ENCODE measurements at regions not wholly inside any gene's neighbourhood (a gene's known extent, or its start where the extent isn't known, plus 50 kb on each side); places are given as distances from the start of the nearest gene placed in this dataset.
"Not testable (repeated sequence)": the region's sequence is repeated elsewhere in the genome, so short reads cannot be mapped to it uniquely, and the experiment has no call there.

DNA sequence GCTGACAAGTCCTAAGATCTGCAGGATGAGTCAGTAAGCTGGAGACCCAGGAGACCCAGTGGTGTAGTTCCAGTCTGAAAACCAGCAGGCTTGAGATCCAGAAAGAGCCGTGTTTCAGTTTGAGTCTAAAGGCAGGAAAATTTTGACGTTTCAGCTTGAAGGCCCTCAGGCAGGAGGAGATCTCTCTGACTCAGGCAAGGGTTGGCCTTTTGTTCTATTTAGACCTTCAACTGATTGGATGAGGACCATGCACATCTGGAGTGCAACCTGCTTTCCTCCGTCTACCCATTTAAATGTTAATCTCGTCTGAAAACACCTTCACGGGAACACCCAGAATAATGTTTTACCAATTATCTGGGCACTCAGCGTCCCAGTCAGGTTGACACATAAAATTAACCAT, 69.5 kb downstream of the NPIPA7 start:
- DNase-seq (ENCODE audit: low read depth in 4 of 4, low spot score in 3 of 4) = not testable (repeated sequence)

DNA sequence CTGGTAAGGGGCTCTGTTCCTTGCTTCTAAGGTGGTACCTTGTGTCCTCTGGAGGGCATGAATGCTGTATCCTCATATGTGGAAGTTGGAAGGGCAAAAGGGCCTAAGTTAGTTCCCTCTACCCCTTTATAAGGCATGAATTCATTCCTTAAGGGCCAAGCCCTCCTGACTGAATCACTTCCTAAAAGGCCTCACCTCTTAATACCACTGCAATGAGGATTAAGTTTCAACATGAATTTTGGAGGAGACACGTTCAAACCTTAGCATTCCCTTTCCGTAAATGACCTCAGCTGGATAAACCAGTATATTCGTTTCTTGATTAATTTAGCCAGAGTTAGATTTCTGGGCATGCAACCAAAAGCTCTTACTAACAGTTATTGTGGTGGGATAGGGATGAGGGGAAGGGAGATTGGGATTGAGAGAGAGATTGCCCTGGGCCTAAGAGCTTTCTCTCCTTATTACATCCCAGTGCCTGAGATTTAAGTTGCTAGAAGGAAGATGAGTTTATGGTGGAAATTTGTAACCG, 70.8 kb downstream of the NPIPA7 start:
- DNase-seq (ENCODE audit: low read depth in 4 of 4, low spot score in 3 of 4) = not testable (repeated sequence)

DNA sequence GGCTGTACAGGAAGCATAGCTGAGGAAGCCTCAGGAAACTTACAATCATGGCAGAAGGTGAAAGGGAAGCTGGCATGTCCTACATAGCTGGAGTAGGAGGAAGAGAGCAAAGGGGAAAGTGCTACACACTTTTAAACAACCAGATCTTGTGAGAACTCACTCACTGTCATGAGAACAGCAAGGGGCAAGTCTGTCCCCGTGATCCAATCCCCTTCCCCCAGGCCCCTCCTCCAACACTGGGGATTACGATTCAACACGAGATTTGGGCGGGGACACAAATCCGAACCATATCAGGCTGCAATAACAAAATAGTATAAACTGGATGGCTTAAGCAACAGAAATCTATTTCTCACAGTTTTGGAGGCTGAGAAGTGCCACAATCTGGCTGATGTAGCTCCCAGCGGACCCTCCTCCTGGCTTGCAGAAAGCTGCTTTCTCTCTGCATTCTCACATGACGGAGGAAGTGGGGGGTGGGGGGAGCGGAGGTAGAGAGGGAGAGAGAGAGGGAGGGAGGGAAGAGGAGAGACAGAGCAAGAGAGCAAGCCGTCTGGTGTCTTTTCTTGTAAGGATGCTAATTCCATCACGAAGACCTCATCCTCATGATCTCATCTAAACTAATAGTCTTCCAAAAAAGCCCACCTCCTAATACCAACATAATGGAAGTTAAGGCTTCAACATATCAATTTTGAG, 72.9 kb downstream of the NPIPA7 start:
- not testable (repeated sequence) for DNase-seq (ENCODE audit: low read depth in 4 of 4, low spot score in 3 of 4)

DNA sequence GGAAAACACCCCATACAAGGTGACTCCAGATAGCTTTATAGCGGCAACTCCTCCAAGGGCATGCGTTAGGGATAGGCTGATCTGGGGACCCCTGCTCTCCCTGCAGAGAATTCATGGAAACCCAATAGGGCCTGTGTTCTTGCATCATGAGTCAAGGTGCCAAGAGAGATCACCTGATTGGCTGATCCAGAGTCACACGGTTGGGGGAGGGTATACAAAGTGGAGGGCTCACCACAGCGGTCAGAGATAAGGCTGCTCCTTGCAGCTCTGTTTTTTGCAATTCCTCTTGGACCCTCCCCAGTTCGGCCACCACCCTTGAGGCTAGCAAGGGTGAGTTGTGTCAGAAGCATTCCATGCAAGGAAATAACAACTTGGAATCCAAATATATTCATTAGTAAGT, 79.6 kb downstream of the NPIPA7 start:
- DNase-seq (ENCODE audit: low read depth in 4 of 4, low spot score in 3 of 4) = not testable (repeated sequence)

DNA sequence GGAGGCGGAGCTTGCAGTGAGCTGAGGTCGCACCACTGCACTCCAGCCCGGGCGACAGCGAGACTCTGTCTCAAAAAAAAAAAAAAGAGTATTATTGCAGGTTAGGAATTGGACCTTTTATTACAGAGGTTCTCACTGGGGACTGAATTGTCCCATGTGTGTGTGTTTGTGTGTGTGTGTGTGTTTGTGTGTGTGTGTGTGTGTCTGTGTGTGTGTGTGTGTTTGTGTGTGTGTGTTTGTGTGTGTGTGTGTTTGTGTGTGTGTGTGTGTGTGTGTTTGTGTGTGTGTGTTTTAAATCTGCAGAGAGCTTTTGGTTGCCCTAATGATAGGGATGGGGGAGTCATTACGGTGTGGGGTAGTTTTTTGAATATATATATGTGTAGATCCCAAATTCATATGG, 84.9 kb downstream of the NPIPA7 start:
- not testable (repeated sequence) for DNase-seq (ENCODE audit: low read depth in 4 of 4, low spot score in 3 of 4)

DNA sequence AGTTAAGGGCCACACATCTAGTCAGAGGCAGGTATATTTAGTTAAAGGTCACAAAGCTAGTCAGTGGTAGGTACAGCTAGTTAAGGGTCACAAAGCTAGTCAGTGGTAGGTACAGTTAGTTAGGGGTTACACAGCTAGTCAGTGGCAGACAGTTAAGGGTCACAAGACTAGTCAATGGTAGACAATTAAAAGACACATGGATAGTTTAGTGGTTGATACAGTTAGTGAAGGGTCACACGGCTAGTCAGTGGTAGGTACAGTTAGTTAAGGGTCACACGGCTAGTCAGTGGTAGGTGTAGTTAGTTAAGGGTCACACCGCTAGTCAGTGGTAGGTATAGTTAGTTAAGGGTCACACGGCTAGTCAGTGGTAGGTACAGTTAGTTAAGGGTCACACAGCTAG, 110.0 kb downstream of the NPIPA7 start:
- DNase-seq (ENCODE audit: low read depth in 4 of 4, low spot score in 3 of 4) = not testable (repeated sequence)

DNA sequence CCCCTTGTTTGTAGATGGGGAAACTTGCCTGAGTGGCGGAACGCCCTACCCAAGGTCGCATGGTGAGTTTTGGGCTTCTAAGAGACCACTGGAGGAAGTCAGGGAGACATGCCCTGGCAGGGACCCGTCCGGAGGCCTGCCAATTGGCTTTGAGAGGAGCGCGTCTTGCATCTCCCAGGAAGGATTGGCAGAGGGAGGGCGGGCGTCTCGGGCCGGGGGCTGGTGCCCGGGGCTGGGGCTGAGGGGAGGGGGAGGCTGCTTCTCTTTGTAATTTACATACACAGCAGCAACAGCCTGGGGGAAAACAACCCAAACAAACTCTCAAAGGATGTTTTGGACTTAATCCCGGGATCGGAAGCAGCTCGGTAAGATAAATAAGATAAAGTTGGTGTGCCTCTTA, 110.5 kb downstream of the NPIPA7 start:
- DNase-seq (ENCODE audit: low read depth in 4 of 4, low spot score in 3 of 4) = not testable (repeated sequence)

DNA sequence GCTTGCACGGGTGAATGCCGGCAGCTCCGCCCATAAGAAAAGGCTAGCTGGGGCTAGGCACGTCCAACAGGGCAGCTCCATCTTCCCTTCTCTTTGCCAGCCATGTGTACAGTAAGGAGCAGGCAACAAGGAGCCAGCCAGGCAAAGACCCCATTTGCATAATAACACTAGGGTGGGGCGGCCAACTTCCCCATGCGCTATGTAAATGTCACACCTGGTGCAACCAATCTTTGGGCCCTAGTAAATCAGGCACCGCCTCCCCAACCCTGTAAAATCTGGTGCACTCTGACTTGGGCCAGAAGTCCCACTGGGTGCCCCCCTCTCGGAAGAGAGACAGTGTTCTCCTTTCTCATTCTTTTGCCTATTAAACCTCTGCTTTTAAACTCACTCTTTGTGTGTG, 115.2 kb downstream of the NPIPA7 start:
- not testable (repeated sequence) for DNase-seq (ENCODE audit: low read depth in 4 of 4, low spot score in 3 of 4)

DNA sequence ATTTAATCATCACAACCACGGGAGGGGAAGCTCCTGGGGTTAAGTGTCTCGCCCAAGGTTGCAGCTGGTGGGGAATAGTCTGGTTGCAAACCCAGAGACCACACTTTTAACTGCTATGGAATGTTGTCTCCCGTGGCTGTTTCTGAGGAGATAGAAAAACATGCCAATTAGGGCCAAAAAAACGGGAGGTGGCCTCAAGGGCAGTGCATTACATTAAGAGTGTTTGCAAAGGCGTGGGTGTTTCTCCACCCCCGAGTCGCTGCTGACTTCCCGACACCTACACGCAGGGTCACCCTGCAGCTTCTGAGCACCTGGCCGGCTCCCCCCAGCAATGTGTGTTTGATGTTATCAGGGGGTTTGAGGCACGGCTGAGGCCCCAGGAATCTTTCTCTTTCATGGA, 116.1 kb downstream of the NPIPA7 start:
- DNase-seq (ENCODE audit: low read depth in 4 of 4, low spot score in 3 of 4) = not testable (repeated sequence)

DNA sequence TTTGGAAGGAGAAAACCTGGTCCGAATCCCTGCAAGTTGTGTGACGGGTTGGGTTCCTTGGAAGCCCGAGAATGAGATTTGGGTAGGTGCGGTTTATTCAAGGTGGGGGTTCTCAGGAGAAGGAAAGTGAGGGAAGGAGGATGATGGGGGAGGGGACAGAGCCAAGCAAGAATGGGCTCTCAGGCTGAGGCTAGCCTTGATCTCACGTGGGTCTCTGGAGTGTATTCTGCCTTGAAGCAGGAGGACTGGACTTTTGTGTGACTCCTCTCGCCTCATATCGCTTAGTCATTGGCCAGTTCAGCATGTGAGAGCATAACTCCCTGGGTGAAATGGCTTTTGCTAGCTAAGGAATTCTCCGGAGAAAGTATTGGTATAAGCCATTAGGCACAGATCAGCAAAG, 120.9 kb downstream of the NPIPA7 start:
- DNase-seq (ENCODE audit: low read depth in 4 of 4, low spot score in 3 of 4) = not testable (repeated sequence)

DNA sequence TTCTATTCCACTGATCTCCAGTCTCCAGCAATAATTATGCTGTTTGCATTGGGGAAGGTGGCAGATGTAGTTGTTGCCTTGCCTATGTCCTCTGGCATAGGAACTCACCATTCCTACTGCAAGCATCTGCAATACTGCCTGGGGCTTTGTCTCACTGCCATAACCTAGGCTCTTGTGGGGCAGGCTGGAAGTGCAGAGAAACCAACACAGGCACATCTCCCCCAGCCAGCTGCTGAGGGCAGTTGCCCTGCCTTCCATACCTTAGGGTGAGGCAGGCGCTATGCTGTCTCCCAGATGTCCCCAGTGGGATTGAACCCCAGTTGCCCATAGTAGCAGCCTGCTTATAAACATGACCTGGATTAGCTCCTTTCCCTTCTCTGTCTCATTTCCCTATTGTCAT, 128.1 kb downstream of the NPIPA7 start:
- DNase-seq (ENCODE audit: low read depth in 4 of 4, low spot score in 3 of 4) = not testable (repeated sequence)

DNA sequence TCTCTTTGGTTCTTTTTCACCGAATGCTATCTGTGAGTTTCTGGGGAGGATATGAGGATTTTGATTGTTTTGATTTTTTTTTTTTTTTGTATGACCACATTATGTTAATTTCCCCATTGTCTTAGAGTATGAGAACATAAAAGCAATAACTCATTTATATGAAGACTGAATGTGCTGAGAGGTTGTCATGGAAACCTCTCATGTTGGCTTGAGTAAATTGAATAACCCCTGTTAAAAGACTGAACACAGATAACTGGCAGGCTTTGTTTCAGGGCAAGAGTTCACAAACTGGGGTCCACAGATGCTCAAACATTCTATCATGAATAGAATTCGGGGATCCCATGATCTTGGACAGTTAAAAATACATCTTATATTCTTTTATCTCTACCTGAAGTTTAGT, 129.4 kb downstream of the NPIPA7 start:
- not testable (repeated sequence) for DNase-seq (ENCODE audit: low read depth in 4 of 4, low spot score in 3 of 4)

DNA sequence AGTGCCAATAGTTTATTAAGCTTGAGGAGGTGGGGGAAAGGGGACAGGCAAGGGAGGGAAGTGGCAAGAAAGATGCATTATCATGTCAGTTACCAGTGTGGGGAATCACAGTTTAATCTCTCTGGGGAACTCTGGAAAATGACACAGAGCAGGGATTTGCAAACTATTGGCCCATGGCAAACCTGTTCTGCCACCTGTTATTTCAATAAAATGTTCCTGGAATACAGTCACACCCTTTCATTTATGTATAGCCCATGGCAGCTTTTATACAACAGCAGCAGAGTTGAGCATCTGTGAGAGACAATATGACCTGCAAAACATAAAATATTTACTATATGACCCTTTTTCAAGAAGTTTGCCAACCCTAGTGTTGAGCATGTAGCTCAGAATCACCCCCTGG, 140.5 kb downstream of the NPIPA7 start:
- not testable (repeated sequence) for DNase-seq (ENCODE audit: low read depth in 4 of 4, low spot score in 3 of 4)

DNA sequence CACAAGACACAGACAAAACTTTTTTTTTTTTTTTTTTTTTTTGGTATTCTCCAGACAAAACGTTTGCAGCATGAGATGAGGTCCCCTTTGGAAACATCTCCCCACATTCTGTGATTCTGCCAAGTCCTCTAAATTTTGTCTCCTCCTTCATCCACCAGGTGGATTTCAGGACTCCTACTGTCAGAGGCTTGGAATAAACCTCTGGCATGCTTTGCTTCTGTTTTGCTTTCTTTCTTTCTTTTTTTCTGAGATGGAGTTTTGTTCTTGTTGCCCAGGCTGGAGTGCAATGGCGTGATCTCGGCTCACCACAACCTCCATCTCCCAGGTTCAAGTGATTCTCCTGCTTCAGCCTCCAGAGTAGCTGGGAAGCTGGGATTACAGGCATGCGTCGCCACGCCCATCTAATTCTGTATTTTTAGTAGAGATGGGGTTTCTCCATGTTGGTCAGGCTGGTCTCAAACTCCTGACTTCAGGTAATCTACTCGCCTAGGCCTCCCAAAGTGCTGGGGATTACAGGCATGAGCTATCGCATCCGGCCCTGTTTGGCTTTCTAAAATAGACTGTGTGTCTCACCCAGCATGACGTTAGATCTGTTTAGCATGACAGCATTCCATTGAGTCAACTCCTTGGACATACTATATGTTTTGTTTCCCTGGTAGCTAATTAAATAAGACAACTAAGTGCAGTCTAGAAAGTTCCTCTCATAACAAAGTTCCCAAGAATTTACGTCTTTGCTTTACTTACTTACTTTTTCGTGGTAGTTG, 142.5 kb downstream of the NPIPA7 start:
- DNase-seq (ENCODE audit: low read depth in 4 of 4, low spot score in 3 of 4) = not testable (repeated sequence)

DNA sequence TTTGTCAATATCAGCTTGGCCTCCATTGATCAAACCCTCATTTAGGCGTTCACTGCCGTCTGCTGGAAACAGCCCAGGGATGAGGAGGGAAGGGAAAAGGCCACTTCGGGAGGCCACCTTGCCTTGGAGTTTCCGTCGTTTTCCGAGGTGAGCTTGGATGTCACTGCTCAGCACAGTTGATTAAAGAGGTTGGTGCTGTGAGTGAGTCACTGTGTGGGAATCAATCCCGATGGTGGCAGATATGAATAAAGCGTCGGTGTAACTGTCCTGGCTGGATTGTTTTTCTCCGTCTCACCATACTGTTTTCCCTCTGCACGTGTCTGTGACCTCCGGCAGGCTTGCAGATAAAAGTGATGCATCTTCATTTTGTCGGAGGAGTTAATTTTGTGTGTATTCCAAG, 148.1 kb downstream of the NPIPA7 start:
- DNase-seq (ENCODE audit: low read depth in 4 of 4, low spot score in 3 of 4) = not testable (repeated sequence)

DNA sequence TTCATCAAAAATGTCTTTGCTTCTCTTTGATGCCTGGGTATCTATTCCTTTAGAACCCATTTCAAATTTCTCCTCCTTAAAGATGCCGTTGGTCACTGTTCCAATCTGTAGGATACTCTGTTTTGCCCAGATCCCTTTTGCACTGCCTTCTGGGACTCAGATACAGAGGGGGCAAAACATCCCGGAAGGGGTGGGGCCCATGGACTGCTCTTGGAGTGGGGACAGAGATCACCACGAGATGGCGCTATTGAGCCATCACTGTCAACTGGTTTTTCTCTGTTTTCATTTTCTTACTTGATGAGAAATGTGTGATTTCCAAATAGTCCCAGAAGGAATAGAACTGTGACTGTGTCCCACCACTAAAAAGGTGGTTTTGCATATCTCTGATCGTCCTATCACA, 151.8 kb downstream of the NPIPA7 start:
- not testable (repeated sequence) for DNase-seq (ENCODE audit: low read depth in 4 of 4, low spot score in 3 of 4)

DNA sequence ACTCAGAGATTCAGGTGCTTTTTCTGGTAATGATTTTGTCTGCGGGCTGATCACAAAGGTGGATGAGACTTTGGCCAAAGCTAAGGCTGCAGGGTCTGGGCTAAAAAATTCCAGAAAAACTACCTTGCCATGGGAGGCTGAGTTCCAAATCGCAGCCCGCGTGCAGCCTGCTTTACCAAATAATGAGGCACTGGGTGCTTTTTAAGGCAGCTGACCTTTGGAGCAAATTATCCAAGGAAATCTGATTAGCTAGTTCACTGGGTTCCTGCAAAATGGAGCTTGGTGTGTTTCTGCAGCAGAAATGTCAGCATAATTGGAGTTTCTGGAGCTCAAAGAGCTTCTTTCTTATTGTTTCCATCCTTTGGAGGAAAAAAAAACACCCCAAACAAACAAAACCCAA, 156.6 kb downstream of the NPIPA7 start:
- DNase-seq (ENCODE audit: low read depth in 4 of 4, low spot score in 3 of 4) = not testable (repeated sequence)

DNA sequence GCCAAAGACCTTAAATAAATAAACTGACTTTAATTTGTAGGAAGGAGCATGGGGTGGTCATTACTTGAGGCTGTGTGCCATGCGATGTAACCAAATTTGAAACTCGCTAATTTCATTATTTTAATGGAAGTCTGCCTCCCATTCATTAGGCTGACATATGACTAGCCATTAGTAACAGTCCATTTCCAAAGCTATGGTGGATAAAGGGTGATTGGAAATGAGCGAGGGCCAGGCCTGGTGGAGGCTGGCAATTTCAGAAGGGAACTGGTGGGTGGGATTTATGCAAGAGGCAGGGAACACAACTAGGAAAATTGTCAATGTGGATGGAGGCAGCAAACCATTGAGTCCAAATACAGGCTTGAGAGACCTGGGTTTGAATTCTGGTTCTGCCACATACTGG, 157.2 kb downstream of the NPIPA7 start:
- DNase-seq (ENCODE audit: low read depth in 4 of 4, low spot score in 3 of 4) = not testable (repeated sequence)

DNA sequence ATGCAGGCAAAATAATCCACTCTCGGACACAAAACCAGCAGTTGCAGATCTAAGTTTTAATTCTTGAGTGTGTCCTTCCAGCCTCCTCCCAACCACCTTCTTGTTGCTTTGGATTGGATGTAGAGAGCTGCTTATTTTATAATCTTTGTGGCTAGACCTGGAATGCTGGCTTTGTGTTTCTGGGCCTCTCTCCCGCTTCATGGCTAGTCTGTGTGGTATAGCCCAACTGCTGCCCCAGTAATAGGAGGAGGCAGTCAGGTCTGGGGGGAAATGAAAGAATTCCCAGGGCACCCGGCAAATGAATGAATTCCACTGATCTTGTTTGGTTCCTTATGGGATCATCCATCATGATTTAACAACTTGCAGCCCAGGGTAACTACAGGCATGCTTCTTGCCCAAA, 170.8 kb downstream of the NPIPA7 start:
- not testable (repeated sequence) for DNase-seq (ENCODE audit: low read depth in 4 of 4, low spot score in 3 of 4)

DNA sequence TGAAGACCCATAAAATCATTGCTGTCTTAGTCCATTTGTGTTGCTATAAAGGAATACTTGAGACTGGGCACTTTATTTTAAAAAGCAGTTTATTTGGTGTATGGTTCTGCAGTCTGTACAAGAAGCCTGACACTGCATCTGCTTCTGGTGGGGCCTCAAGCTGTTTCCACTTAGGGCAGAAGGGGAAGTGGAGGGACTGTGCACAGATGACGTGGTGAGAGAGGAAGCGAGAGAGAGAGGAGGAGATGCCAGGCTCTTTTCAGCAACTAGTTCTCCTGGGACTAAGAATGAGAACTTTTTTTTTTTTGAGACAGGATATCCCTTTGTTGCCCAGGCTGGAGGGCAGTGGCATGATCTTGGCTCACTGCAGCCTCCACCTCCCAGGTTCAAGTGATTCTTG, 171.9 kb downstream of the NPIPA7 start:
- not testable (repeated sequence) for DNase-seq (ENCODE audit: low read depth in 4 of 4, low spot score in 3 of 4)

DNA sequence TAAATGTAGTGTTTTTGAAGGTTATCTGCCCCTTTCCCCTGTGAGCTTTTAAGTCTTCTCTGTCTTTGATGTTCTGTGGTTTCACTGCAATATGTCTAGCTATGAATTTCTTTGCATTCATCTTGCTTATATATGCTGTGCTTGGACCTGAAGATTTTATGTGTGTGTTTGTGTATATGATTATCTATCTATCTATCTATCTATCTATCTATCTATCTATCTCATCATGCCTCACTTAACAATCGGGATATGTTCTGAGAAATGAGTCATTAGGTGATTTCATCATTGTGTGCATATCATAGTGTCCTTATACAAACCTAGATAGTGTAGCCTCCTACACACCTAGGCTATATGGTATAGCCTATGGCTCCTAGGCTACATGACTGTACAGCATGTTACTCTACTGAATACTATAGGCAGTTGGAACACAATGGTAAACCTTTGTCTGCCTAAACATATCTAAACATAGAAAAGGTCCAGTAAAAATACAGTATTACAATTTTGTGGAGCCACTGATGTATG, 173.9 kb downstream of the NPIPA7 start:
- not testable (repeated sequence) for DNase-seq (ENCODE audit: low read depth in 4 of 4, low spot score in 3 of 4)

Data from right renal pelvis (tissue), 4 donors.